D341Med (cell line): ENCODE measurements at regions not wholly inside any gene's neighbourhood (a gene's known extent, or its start where the extent isn't known, plus 50 kb on each side); places are given as distances from the start of the nearest gene placed in this dataset.
"Not testable (repeated sequence)": the region's sequence is repeated elsewhere in the genome, so short reads cannot be mapped to it uniquely, and the experiment has no call there.

Experiments used
- DNase-seq: peaks from one replicate; pipeline ENCODE4 v3.0.0; 2012; ENCODE audit warnings: low spot score

DNA sequence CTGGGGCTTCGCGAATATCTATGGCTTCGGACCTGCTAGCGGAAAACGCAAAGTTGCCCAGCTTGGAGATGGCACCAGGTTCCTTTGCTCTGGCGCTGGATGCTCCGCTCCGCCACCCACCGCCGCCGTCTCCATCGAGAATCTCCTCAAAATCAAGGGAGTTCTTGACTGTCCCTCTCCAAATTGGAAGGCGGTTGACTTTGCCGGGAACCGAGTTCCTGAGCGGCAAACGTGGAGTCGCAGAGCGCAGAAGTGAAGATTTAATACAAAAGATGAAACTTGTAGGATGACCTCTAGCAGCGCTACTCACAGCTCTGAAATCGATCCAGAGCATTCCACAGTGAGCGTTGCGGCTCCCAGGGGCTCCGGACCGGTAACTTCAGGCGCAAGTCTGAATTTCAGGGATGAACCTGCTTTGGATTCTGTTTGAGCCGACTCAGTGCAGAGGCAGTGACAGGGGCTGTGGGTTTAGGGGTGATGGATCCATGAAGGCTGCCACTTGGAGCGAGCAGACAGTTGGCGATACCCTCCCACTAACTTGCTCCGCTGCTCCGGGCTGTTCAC is 1641.5 kb upstream of the C9orf72 start:
- DNase-seq: peak; percentile 38

DNA sequence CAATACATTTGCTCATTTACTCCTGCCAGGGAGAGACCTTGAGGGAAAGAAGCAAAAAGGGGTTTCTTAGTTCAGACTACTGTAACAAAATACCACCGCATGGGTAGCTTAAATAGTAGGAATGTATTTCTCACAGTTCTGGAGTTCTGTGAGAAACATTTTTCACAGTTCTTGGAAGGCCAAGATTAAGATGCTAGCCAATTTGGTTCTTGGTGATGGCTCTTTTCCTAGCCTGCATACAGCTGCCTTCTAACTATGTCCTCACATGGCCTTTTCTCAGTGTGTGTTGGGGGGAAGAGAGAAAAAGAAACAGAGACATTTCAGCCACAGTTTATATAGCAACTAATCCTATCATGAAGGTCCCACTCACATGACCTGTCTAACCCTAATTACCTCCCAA is 1644.7 kb upstream of the C9orf72 start:
- DNase-seq: no peak

DNA sequence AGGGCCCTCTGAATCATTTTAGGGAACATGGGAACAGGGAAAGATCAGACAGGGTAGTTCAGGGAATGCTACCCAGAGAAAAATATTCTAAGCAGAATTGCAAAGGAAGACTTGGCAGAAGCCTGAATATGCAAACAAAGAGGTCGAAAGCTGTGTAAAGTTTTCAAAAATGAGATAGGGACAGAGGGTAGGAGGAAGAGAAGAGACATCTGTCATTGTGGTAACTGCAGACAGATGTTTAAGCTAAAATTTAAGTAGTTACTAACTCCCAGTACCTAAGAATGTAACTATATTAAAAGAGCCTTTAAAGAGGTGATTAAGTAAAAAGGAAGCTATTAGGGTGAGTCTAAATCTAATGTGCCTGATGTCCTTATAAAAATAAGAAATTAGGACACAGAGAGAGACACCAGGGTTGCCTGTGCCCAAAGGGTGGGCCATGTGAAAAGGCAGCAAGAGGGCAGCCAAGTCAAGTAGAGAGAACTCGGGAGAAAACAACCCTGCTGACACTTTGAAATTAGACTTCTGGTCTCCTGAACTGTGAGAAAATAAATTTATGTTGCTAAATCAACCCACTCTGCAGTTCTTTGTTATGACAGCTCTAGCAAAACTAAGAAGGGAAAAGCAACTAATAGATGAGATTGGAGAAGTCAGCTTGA is 1647.4 kb upstream of the C9orf72 start:
- DNase-seq: no peak

DNA sequence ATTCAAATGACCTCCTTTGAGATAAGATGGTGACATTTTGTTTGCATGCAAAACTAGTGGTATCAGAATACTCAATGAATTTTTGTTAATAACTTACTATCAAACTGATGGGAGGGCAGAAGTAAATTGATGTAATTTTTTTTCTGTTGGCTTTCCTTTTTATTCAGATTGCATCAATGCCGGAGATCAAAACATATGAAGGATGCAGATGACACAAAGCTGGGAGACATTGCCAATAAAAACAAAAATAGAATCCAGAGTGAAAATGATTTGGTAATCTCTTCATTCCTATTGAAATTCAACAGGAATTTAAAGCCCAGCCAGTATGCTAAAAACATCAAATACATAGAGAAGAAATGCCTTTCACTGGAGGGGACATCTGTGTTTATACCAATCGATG is 1655.3 kb upstream of the C9orf72 start:
- no peak for DNase-seq

DNA sequence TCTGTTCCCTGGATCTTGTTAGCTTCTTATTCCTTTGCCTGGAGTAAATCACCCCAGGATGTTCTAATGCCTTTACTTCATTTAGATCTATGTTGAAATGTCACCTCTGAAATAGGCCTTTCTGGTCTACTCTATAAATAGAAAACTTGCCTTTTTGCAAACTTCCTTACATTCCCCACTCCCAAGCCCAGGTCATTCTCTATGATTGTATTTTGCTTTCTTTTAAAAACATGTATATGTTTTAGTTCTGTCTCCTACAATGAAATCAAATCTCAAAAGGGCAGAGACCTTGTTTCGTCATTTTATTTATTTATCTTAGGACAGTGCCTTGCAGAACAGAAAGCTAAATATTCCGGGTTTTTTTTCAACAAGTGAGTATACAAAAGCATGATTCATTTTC is 1657.7 kb upstream of the C9orf72 start:
- DNase-seq: no peak

DNA sequence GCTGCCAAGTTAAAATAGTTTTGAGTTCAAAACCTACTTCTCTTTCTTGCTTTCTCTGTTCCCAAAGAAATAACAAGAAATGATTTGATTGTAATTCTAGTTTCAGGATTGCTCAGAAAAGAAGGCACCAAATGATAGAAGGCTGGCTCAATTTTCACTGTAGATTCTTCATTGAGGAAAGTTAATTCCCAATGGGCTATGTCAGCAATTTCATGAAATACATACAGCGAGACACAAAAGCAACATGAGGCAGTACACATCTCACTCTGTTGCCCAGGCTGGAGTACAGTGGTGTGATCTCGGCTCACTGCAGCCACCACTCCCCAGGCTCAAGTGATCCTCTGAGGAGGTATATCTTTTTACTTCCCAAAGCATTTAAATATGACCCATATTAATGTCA is 1659.9 kb upstream of the C9orf72 start:
- no peak for DNase-seq

DNA sequence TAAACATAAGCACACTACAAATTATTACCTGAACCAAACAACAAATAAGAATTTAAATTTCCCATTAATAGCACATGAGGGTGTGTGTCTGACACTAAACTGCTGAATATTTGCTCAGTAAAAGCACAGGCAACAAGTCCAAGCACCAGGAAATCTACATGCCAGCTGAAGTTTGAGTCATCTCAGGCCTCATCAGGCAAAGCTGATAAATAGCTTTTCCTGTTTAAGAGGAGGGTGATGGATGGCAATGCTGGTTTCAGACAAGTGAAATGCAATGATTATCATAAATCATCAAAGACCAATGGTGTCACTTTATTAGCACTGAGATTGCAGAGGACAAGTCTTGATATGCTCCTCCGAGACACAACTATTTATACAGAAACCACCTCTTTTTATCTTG is 1668.0 kb upstream of the C9orf72 start:
- no peak for DNase-seq

DNA sequence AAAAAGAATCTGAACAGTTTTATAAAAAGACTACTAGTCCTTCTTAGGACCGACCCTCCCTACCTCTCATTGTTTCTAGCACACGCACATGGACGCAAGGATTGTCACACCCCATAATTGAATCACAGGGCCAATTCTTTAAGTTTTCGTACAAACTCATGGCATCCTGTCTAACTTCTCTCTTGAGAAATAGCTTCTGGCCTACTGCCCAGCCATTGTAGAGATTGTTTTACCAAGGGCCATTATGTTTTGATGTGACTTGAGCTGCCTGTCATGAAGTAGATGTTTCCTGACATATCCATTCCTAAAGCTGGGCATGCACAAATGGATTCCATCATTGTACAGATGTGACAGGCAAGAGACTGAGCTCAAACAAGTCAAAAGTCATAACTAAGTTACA is 1672.1 kb upstream of the C9orf72 start:
- no peak for DNase-seq

DNA sequence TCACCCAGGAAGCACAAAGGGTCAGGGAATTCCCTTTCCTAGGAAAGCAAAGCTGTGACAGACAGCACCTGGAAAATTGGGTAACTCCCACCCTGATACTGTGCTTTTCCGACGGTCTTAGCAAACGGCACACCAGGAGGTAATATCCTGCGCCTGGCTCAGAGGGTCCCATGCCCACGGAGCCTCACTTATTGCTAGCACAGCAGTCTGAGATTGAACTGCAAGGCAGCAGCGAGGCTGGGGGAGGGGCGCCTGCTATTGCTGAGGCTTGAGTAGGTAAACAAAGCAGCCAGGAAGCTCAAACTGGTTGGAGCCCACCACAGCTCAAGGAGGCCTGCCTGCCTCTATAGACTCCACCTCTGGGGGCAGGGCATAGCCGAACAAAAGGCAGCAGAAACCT is 1697.1 kb upstream of the C9orf72 start:
- DNase-seq: not testable (repeated sequence)

DNA sequence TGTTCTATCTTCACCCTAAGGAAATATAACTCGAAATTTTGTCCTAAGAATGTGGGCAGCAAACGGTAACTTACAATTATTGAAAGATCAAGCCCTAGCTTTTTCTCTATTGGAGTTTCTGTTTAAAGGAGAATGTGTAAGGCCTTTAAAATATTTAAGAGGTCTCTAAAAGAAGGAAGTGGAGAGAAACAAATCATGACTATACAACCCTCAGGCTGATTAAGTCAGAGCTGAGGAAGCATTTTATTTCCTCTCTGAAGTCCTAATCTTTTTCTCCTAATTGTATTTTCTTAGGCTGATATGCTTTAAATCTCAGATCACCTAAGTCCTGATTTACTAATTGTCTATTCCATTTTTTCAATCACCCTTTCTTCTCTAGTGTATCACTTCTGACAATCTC is 1708.8 kb upstream of the C9orf72 start:
- no peak for DNase-seq

DNA sequence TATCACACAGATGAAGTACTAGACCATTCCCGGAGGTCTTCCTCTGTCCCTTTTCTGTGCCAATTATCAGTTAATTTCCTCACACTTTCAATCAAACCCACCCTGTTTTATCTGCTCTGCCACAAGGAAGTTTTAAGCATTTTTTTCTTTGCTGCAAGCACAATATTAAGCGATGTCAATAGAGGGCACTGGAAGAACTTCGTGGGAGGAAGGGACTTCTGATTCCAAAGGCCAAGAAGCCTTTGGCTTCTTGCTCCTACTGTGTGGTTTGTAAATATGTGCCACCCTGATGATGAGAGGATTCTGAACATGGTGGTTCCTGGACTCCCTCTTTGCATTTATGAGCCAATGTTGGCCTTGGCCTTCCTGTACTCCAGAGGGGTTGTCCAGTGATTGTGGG is 1712.5 kb upstream of the C9orf72 start:
- no peak for DNase-seq

DNA sequence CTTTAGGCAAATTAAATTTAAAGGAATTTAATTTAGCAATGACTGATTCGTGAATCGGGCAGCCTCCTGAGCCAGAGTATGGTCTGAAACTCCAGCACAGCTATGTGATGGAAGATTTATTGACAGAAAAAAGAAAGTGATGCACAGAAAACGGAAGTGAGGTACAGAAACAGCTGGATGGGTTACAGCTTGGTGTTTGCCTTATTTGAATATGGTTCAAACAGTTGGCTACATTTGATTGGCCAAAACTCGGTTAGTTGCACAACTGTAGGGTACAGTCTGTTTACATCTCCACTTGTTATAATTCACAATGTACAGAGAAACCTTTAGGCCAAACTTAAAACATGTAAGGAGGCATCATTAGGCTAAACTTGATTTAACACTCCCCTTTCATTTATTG is 1716.1 kb upstream of the C9orf72 start:
- no peak for DNase-seq

DNA sequence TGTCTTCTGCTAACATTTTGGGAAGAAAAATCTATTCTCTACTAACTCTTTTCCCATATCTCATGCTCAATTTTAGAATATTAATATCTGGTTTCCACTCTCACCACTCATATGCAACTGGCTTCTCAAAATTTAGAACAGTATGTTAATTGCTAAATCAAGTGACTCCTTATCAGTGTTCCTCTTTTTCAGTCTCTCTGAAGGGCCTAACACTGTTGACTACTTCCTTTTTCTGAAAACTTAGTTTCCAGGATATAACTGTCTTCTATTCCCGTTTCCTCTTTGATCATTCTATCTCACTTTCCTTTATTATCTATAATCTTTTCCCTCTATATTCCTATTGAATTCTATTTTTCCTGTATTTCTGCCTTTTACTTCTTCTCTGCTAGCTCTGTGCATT is 1717.2 kb upstream of the C9orf72 start:
- no peak for DNase-seq

DNA sequence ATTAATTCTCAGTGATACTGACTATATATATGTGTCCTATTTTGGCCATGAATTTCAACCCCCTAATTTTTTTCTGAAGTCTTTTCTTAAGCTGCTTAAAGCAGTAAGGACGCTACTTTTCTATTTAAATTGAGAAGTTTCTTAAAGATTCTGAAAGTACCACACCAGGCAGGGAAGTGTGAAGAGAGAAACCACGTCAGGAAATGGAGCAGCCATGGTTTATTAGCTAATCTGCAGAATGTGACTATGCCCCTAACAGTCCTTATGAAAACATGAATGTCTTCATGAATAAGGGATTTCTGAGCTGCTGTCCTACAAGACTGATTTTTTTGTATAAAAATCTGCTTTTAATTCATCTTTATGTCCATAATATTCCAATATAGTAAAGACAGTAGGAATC is 1724.3 kb upstream of the C9orf72 start:
- no peak for DNase-seq

DNA sequence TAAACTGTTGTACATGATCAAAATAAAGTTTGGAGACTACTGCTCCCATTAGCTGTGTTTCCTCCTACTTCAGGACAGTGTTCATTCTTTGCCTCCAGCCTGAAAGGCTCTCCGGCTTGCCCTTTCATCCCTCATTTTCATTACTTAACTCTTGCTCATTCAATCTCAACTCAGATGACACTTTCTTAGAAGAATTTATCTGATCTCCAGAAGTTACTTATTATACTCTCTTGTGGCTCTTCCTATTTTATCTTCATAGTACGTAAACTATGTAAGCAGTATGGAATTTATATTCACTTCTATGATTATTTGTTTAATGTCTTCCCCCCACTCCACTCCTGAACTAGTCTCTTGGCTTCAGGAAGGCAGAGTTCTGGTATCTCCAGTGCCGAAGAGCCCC is 1737.9 kb upstream of the C9orf72 start:
- no peak for DNase-seq

DNA sequence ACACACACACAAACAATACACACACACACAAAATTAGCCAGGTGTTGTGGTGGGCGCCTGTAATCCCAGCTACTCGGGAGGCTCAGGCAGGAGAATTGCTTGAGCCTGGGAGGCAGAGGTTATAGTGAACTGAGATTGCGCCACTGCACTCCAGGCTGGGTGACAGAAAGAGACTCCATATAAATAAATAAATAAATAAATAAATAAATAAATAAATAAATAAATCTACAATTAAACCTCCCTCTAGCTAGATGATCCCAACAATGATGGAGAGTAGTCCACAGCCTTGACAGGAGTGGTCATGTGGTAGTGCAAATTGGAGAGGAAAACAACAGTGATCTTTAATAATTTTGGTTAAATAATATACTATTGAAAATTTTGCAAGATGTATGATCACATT is 1739.0 kb upstream of the C9orf72 start:
- DNase-seq: no peak

DNA sequence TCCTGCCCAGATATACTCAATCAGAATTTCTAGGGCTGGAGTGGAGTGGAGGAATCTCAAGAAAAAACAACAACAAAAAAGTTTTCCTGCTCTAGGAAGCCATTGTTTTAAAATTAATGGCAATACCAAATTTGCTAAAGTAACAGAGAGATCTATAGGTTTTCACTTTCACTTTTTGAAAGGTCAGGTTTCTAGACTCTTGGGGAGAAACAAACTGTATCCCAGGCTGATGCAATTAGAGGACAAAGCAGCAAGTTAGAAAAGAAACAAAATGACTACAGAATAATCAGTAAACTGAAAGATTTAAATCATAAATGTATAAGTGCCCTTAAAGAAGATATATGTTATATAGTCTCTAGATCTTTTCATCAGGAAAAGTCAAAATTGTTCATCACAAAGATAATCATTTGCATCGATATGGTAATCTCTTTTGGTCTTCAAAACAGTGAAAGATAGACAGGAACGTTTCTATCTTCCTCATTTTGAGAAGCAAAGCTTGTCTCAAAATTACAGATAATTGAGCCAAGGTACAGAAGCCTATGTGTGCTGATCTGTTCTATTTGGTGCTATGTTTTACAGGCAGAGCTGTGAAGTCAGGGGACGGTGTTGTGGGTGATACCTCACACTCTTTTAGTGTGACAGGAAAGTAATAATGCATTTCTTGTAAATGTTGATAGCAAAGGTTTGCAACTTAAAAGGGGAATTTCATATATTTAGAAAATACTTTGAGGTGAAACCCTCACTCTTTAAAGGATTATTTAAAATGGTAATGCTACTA is 1746.6 kb upstream of the C9orf72 start:
- DNase-seq: no peak

DNA sequence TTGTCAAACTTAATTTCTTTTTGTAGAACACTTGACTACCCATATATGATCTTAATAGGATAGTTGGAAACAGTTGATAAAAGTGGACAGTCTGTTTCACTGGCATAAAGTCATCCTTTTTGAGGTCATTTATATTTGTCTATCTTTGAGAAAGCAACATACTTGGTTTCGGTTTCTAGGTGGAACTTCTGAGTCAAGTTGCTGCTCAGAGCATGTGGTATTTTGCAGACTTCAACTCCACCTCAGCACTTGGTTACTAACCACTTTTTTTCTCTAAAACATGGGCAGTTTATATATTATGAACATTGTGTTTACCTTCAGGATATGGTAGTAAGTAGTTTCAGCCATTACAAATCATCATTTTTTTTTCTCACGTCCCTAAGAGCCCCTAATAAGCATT is 1749.0 kb upstream of the C9orf72 start:
- no peak for DNase-seq

DNA sequence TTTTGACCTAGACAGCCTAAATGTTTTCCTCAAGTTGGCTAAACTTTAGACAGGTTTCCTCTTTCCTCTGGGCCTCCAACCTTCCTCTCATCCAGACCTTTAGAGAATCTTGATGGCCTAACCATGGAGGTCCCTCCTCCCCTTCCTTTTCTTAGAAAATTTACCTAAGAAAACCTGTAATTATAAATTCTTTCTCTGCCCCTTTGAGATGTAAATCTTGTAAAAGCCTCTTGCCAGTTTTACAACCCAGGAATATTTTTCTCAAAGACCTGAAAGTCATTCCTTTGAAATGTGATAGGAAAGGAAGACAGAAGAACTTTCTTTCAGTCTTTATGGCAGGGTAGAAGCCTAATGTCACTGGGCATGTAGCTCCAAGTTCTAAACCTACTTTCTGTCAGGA is 1752.6 kb upstream of the C9orf72 start:
- DNase-seq: no peak

DNA sequence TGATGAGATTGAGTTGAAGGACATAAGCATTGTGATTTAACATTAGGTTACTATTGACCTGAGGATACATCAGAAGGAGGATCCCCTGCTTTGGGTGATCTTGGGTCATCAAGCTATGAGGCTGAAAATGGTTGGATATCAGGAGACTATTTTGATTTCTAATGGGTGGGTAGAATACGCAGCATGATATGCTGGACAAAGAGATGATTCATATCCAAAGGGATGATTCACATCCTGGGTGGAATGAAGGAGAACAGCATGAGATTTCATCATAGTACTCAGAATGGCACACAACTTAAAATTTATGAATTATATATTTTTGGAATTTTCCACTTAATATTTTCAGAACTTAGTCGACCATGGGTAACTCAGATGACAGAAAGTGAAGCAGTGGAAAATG is 1759.5 kb upstream of the C9orf72 start:
- DNase-seq: no peak

DNA sequence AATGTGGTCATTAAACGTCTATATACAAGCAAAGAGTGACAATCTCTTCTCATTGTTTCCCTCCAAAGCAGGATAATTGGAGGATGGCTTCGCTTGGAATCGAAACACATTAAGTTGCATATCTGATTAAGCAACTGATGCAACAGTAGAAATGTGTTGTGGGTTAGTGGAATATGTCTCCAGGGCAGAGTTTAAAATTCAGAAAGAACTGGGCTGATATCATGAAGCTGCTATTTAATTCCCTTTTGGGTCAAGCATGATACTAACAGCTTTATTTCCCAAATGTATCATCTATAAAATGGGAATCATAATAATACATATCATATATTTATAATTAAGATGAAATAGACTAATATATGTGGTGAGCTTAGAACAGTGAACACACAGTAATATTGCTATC is 1763.0 kb upstream of the C9orf72 start:
- no peak for DNase-seq

DNA sequence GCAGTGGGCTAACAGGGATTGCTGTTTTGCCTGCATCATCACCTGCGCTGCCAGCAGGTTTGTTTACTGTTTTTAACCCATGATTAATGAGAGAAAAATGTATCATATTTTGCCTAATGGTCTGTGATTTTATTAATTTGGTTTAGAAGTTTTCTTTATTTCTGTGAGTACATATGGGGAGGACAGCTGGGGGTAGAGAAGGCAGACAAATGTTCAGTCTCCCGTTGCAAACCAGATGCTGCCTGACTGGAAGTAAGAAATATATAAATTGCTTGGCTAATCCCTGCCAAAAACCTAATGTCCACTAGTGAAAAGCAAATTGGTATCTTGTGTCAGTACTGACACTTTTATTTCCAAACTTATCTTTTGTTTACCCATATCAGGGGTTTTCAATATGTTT is 1766.1 kb upstream of the C9orf72 start:
- no peak for DNase-seq

DNA sequence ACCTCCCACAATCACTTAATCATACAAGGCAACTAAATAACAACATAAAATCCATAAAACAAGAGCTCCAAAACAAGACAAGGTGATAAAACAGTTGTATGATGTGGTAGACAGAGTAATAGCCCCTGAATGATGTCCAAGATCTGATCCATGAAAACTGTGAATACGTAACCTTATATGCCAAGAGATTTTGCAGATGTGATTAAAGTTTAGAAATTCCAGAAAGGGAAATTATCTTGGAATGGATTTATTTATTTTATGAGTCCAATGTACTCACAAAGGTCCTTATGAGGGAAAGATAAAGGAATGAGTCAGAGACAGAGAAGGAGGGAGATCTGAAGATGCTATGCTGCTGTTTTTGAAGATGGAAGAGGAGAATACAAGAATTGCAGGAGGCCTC is 1775.7 kb upstream of the C9orf72 start:
- no peak for DNase-seq

DNA sequence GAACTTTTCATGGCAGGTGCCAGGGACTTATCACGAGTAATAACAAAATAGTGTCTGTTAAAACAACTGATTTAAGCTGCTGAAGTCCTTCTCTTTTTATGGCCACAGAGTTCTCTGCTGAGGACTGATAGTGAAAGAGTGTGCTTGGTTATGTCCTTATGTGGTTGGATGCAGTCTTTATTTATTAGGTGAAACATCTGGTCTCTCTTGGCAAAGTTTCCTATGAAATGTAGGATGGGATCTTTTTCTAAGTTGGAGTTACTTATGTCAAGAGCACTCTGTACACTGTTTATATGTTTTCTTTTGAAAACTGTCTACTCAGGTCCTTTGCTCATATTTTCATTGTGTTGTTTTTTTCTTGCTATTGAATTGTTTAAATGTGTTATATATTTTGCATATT is 1816.1 kb upstream of the C9orf72 start:
- no peak for DNase-seq
